IPS-15b (cell line): ENCODE measurements at regions not wholly inside any gene's neighbourhood (a gene's known extent, or its start where the extent isn't known, plus 50 kb on each side); places are given as distances from the start of the nearest gene placed in this dataset.

Experiments used
- H3K27me3 ChIP-seq: one replicate; pipeline ENCODE4 v1.6.1; 2013; ENCODE audit warnings: low read length; ENCODE audit not compliant: control insufficient read depth, insufficient read depth
- H3K36me3 ChIP-seq: one replicate; pipeline ENCODE4 v1.6.1; 2013; ENCODE audit warnings: low read length; ENCODE audit not compliant: control insufficient read depth, insufficient read depth
- H3K4me1 ChIP-seq: one replicate; pipeline ENCODE4 v1.6.1; 2013; ENCODE audit warnings: mild to moderate bottlenecking, low read length; ENCODE audit not compliant: control insufficient read depth, insufficient read depth
- H3K4me3 ChIP-seq: one replicate; pipeline ENCODE4 v1.5.1; 2013; ENCODE audit warnings: low read depth, low read length
- H3K9ac ChIP-seq: one replicate; pipeline ENCODE4 v1.6.1; 2013; ENCODE audit warnings: low read depth, mild to moderate bottlenecking, low read length
- H3K9me3 ChIP-seq: one replicate; pipeline ENCODE4 v1.6.1; 2013; ENCODE audit warnings: mild to moderate bottlenecking, low read length; ENCODE audit not compliant: control insufficient read depth, insufficient read depth

GRCh38 chr18:29465526-29465925 is 1288.6 kb upstream of the CDH2 start:
- no peaks in the 10 kb centered on the region for H3K4me1 ChIP-seq
- H3K27me3 ChIP-seq: no peaks in the 10 kb centered on the region
- H3K9me3 ChIP-seq: no peaks in the 10 kb centered on the region
- H3K9ac ChIP-seq: no peak overlapping the region
- no peak overlapping the region for H3K4me3 ChIP-seq
- H3K36me3 ChIP-seq: no peaks in the 10 kb centered on the region

- no peaks in the 10 kb centered on the region for H3K36me3 ChIP-seq
- no peaks in the 10 kb centered on the region for H3K27me3 ChIP-seq
These were observed 1283.0 kb upstream of the CDH2 start for GRCh38 chr18:29459972-29460371.

GRCh38 chr18:29457316-29457889 is 1280.5 kb upstream of the CDH2 start:
- H3K4me3 ChIP-seq: no peak overlapping the region
- H3K9me3 ChIP-seq: no peaks in the 10 kb centered on the region
- H3K36me3 ChIP-seq: no peaks in the 10 kb centered on the region
- no peaks in the 10 kb centered on the region for H3K27me3 ChIP-seq
- H3K9ac ChIP-seq: no peak overlapping the region
- no peaks in the 10 kb centered on the region for H3K4me1 ChIP-seq

More at GRCh38 chr18:29459972-29460371, 1283.0 kb upstream of the CDH2 start:
- H3K4me3 ChIP-seq: no peak overlapping the region
- H3K9ac ChIP-seq: no peak overlapping the region
- no peaks in the 10 kb centered on the region for H3K9me3 ChIP-seq
- H3K4me1 ChIP-seq: no peaks in the 10 kb centered on the region

GRCh38 chr18:29449424-29449823 is 1272.5 kb upstream of the CDH2 start:
- H3K4me1 ChIP-seq: no peaks in the 10 kb centered on the region
- H3K36me3 ChIP-seq: no peaks in the 10 kb centered on the region
- H3K27me3 ChIP-seq: no peaks in the 10 kb centered on the region
- no peaks in the 10 kb centered on the region for H3K9me3 ChIP-seq
- no peak overlapping the region for H3K4me3 ChIP-seq
- no peak overlapping the region for H3K9ac ChIP-seq

GRCh38 chr18:29439398-29439797 is 1262.5 kb upstream of the CDH2 start:
- no peak overlapping the region for H3K4me3 ChIP-seq
- H3K9ac ChIP-seq: no peak overlapping the region
- H3K9me3 ChIP-seq: no peaks in the 10 kb centered on the region
- no peaks in the 10 kb centered on the region for H3K27me3 ChIP-seq
- H3K4me1 ChIP-seq: no peaks in the 10 kb centered on the region
- no peaks in the 10 kb centered on the region for H3K36me3 ChIP-seq

- no peak overlapping the region for H3K4me3 ChIP-seq
- no peaks in the 10 kb centered on the region for H3K27me3 ChIP-seq
- H3K4me1 ChIP-seq: no peaks in the 10 kb centered on the region
- H3K36me3 ChIP-seq: no peaks in the 10 kb centered on the region
- no peaks in the 10 kb centered on the region for H3K9me3 ChIP-seq
- H3K9ac ChIP-seq: no peak overlapping the region
These were observed 1259.5 kb upstream of the CDH2 start for GRCh38 chr18:29436459-29436858.

GRCh38 chr18:29434650-29435049 is 1257.7 kb upstream of the CDH2 start:
- Histone ChIP-seq H3K27me3 (no peaks in the 10 kb centered on the region), H3K36me3 (no peaks in the 10 kb centered on the region), H3K4me1 (no peaks in the 10 kb centered on the region), H3K9ac (no peak overlapping the region), H3K4me3 (no peak overlapping the region), H3K9me3 (no peaks in the 10 kb centered on the region)

GRCh38 chr18:29430416-29430815 is 1253.5 kb upstream of the CDH2 start:
- no peaks in the 10 kb centered on the region for H3K9me3 ChIP-seq
- H3K9ac ChIP-seq: no peak overlapping the region
- no peak overlapping the region for H3K4me3 ChIP-seq
- H3K4me1 ChIP-seq: no peaks in the 10 kb centered on the region
- H3K27me3 ChIP-seq: no peaks in the 10 kb centered on the region
- H3K36me3 ChIP-seq: no peaks in the 10 kb centered on the region

- Histone ChIP-seq H3K9ac (no peak overlapping the region), H3K4me3 (no peak overlapping the region), H3K27me3 (no peaks in the 10 kb centered on the region), H3K36me3 (no peaks in the 10 kb centered on the region), H3K4me1 (no peaks in the 10 kb centered on the region), H3K9me3 (no peaks in the 10 kb centered on the region)
These were observed 1241.2 kb upstream of the CDH2 start for GRCh38 chr18:29418136-29418535.

- H3K4me1 ChIP-seq: no peaks in the 10 kb centered on the region
- no peaks in the 10 kb centered on the region for H3K36me3 ChIP-seq
- H3K9ac ChIP-seq: no peak overlapping the region
- H3K9me3 ChIP-seq: no peaks in the 10 kb centered on the region
- no peak overlapping the region for H3K4me3 ChIP-seq
- H3K27me3 ChIP-seq: no peaks in the 10 kb centered on the region
These were observed 1230.1 kb upstream of the CDH2 start for GRCh38 chr18:29406996-29407395.

- H3K4me1 ChIP-seq: no peaks in the 10 kb centered on the region
- H3K9me3 ChIP-seq: no peaks in the 10 kb centered on the region
- no peaks in the 10 kb centered on the region for H3K36me3 ChIP-seq
These were observed 1220.6 kb upstream of the CDH2 start for GRCh38 chr18:29397536-29397935.

GRCh38 chr18:29383311-29384273 is 1206.7 kb upstream of the CDH2 start:
- H3K36me3 ChIP-seq: no peaks in the 10 kb centered on the region
- H3K9ac ChIP-seq: no peak overlapping the region
- no peak overlapping the region for H3K4me3 ChIP-seq
- no peaks in the 10 kb centered on the region for H3K4me1 ChIP-seq
- no peaks in the 10 kb centered on the region for H3K27me3 ChIP-seq
- H3K9me3 ChIP-seq: no peaks in the 10 kb centered on the region

More at GRCh38 chr18:29397536-29397935, 1220.6 kb upstream of the CDH2 start:
- Histone ChIP-seq H3K4me3 (no peak overlapping the region), H3K9ac (no peak overlapping the region), H3K27me3 (no peaks in the 10 kb centered on the region)
